ENCODE measurements at regions not wholly inside any gene's neighbourhood (a gene's known extent, or its start where the extent isn't known, plus 50 kb on each side); places are given as distances from the start of the nearest gene placed in this dataset.

- no peak for TF ChIP-seq CHD2 (IDR thresholded peaks at IDR 0.05; ENCODE audit: low read depth, low read length)
- no peak for TF ChIP-seq ATF2 (CRISPR knock-in tag; IDR thresholded peaks at IDR 0.05)
- TF ChIP-seq BRD9 (IDR thresholded peaks at IDR 0.05; ENCODE audit: low read depth, partially characterized antibody) = no peak
- no peak for TF ChIP-seq ETS2 (tag; IDR thresholded peaks at IDR 0.05; ENCODE audit: borderline replicate concordance, poor library complexity, severe bottlenecking)
- no peak for TF ChIP-seq MXI1 (IDR thresholded peaks at IDR 0.05; ENCODE audit: low read depth, low read length)
- no peak for TF ChIP-seq RAD21 (CRISPR knock-in tag; conservative IDR thresholded peaks at IDR 0.05 in 1 of 2, IDR thresholded peaks at IDR 0.05 in 1 of 2)
- no peak for TF ChIP-seq MAZ (CRISPR knock-in tag; conservative IDR thresholded peaks at IDR 0.05 in 1 of 2, IDR thresholded peaks at IDR 0.05 in 1 of 2)
- no peak for TF ChIP-seq YY1 (IDR thresholded peaks at IDR 0.05; ENCODE audit: borderline replicate concordance in 1 of 3, control insufficient read depth in 1 of 3, extremely low read depth in 1 of 3, insufficient read depth in 3 of 3, insufficient read length in 1 of 3, insufficient replicate concordance in 2 of 3, low read depth in 1 of 3, low read length in 2 of 3)
- TF ChIP-seq SMARCE1 (IDR thresholded peaks at IDR 0.05) = no peak
These were observed 63.5 kb downstream of the SPATA31D1 start for GRCh38 chr9:82052081-82052480.

All from K562 (cell line).